GM19025 (cell line): ENCODE measurements at regions not wholly inside any gene's neighbourhood (a gene's known extent, or its start where the extent isn't known, plus 50 kb on each side); places are given as distances from the start of the nearest gene placed in this dataset.

ENCODE experiments used
- ATAC-seq: cut with Tn5 transposase; IDR thresholded peaks from one replicate; pipeline ENCODE4 v1.9.1; 2021; ENCODE audit warnings: mild to moderate bottlenecking, low read depth, moderate library complexity; ENCODE audit not compliant: unreplicated experiment

DNA sequence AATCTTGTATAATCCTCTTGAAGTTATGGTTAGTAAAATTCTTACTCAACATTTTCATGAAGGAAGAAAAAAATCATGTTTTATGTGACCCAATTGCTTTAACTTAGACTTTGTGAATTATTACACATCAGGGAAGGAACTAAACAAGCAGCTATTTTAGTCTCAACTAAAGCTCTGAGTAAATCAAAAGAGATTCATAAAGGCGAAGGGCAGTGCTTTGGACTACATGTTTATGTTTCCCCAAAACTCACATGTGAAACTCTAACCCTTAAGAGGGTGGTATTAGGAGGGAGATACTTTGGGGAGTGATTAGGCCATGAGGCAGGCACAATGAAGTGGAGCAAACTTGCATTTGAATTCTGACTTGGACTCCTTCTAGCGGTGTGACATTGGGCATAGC lies 283.7 kb upstream of the POU3F3 start:
- ATAC-seq = no peak

DNA sequence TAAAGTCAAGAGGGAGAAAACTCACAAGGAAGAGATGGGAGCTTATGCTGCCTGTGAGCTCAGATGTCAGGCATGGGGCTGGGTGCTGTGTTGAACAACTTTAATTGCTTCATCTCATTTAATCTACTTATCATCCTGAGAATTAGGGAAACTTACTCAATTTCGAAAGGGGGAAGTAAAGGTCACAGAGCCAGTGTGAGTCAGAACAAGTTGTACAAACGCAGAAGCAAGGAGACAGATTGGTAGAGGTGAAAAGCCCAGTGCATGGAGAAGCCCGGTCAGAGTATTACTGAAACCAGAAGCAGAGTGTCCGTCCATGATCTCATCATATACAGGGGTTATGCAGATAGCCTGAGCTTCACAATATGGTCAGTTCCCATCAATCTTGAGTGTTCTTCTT lies 281.1 kb upstream of the POU3F3 start:
- ATAC-seq = no peak

DNA sequence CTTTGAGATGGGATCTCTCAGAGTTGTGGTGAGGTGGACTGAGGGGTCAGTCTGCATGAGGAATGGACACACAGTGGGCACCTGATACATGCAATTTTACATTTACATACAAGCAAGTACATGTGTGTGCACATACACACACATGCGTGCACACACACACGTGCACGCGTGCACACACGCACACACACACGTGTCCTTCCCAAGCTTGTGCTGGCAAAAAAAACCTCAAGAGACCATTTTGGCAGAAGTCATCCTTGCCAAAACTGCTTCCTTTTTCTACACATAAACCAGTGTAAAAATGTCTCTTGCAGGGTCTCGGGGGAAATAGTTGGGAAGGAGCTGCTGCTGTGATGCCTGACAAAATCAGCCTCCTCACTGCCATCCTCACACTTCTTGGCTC lies 279.5 kb upstream of the POU3F3 start:
- ATAC-seq = no peak

DNA sequence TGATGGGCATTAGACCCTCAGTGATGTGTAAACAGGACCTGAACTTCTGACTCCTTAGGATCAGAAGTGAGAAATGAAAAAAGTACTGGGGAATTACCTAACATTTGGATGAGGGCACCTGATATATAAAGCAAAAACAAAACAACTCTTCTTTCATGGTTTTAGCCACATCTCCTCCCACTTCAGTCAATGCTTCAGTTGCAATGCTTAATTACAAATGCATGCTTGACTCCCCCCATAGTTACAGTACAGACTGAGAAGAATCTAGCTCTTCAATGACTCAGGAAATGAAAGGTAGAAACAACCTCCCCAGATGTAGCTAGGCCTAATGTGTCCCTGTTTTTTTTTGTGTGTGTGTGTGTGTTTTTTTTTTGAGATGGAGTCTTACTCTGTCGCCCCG lies 276.8 kb upstream of the POU3F3 start:
- peak; percentile 58 for ATAC-seq

DNA sequence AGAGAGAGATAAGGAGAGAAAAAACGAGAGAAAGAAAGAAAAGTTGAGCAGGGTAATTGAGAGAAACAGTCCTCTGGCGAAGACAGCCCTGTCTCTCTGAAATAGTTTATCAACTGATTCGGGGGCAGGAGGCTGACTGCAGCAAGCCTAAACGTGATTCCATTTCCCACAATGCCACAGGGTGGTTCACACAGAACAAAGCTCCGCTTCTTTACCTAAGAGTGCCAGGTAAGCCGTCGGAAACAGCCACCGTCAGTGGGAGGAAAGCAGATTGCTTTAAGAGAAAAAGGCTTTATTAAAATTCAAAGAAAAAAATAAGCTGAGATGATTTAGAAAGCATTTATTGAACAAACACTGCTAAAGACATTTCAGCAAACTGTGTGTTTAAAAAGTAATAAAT lies 271.4 kb upstream of the POU3F3 start:
- ATAC-seq = no peak

DNA sequence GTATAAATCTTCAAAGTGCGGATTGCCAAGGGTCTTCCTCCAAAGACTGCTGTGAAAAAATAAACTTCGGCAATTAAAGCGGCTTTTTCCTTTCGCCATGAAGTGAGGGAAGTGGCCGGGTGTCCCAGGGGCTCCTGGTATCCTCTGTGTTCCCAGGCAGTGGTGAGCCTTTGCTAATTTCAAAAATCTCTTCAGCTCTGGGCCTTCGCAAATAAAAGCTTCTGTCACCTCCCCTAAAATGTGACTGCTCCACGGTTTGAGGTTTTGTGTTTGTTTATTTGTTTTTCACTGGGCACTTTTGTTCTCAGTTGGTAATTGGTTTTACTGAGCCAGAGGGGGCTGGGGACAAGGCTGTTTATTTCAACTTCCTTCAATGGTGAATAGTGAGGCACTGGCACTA lies 270.1 kb upstream of the POU3F3 start:
- no peak for ATAC-seq

DNA sequence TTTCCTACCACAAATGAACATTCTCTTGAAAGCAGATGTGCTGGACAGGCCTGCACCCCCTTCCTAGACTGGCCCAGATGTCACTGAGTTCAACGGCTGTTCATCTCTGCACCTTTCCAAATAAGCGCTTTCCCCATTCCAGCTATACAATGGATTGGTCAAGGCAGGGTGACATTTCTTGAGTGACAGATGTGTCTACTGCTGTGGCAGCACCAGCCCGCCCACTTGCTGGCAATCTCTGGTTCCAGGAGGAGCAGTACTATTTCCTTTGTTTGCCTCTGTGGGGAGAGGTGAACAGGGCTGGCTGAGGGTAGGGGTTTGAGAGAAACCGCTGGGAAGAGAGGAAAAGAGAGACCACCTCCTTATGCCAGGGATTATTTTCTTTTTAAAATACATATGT lies 269.5 kb upstream of the POU3F3 start:
- no peak for ATAC-seq

DNA sequence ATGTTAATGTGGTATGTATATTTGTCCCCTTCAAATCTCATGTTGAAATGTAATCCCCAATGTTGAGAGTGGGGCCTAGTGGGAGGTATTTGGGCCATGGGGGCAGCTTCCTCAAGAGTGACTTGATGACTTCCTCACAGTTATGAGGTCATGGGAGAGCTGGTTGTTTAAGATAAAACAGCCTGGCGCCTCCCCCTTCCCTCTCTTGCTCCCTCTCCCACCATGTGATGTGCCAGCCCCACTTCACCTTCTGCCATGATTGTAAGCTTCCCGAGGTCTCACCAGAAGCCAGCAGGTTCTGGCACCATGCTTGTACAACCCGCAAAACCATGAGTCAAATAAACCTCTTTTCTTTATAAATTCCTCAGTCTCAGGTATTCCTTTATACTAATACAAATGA lies 258.3 kb upstream of the POU3F3 start:
- no peak for ATAC-seq

DNA sequence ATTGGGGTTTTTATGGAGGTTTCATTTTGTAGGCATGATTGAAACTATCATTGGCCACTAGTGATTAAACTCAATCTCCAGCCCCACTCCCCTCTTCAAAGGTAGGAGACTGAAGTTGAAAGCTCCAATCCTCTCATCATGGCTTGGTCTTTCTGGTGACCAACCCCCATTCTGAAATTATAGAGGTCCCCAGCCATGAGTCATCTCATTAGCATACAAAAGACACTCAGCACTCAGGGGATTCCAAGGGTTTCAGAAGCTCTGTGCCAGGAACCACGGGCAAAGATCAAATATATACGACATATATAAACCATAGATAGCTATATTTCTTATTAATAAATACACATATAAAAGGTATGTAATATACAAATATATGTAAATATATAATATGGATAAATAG lies 256.0 kb upstream of the POU3F3 start:
- no peak for ATAC-seq

DNA sequence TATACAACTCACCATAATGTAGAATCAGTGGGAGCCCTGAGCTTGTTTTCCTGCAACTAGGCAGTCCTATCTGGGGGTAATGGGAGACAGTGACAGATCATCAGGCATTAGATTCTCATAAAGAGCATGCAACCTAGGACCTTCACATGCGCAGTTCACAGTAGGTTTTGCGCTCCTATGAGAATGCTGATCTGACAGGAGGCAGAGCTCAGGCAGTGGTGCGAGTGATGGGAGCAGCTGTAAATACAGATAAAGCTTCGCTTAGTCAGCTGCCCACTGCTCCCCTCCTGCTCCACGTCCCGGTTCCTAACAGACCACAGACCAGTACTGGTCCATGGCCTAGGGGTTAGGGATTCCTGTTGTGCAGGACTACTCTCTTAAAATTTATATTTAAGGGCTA lies 255.3 kb upstream of the POU3F3 start:
- ATAC-seq = no peak

DNA sequence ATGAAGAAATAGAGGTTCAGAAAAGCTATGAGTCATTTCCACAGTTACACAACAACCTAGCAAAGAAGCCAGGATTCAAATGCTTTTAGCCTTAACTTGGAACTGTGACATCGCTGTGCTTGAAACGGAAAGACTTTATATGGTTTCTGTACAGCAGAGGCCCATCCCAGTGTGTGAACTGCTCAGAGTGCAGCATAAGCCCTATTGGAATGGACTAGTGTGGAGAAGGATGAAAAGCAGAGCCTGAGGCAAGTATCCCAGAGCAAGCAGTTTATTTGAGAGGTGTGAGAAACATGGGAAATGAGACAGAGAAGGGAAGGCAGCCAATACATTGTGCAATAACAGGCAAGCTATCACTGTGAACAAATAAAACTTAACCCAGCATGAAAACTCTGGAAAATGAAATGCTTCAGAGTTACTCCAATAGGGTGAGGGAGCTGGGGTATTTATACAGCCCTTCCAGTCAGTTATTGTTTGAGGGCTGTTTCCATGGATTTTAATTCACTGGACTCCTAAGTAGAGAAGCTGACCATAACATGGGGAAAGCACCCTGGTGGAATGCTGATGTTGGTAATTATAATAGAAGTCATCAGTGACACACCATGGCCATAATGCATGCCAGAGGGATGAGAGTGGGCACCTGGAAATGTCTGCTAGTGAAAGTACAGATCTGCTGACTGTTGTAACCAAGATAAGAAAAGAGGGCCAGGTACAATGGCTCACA lies 254.0 kb upstream of the POU3F3 start:
- no peak for ATAC-seq

DNA sequence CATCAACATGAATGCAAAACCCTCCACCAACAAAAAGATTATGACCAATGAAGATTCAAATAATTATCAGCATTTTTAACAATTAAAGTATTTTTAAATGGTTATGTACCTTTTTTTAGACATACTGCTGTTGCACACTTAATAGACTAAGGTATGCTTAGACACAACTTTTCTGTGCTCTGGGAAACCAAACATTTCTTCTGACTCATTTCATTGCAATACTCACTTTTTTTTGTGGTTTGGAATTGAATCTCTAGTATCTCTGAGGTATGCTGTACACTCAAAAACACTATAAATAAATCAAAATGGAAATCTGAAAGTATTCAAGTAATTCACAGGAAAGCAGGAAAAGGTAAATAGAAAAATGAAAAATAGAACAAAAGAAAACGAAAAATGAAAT lies 247.9 kb upstream of the POU3F3 start:
- ATAC-seq = no peak

DNA sequence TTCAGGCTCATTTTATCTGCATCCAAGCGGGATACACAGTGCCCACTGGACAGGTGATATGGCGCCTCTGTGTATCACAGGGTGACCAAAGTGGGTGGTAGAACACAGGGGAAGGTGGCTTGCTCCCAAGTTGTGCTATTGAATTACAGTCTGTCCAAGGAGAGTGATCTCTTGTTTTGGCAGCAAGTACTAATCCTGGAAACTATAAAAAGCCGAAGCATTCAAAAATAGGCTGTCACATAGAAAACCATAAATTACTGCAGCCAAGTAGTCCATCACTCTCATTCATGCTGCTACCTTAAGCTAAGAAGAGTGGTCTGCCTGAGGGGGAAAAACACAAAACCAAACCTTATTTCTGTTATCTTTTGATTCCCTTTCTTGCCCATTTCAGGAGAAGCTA lies 237.1 kb upstream of the POU3F3 start:
- no peak for ATAC-seq

DNA sequence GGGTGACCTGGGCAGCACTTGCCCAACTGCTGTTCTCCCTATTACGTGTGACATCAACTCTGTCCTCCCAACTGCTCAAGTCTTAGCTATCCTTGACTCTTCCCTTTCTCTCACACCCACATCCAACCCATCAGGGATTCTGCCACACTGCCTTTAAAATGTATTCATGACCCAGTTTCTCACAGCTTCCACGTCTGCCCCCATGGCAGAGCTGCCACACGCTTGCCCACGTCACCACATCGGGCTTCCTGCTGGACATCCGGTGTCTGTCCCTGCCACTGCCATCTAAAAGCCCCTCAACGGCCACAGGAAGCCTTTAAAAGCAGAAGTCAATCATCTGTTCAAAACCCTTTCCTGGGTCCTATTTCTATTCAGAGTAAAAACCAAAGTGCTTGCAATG lies 233.1 kb upstream of the POU3F3 start:
- ATAC-seq = no peak

DNA sequence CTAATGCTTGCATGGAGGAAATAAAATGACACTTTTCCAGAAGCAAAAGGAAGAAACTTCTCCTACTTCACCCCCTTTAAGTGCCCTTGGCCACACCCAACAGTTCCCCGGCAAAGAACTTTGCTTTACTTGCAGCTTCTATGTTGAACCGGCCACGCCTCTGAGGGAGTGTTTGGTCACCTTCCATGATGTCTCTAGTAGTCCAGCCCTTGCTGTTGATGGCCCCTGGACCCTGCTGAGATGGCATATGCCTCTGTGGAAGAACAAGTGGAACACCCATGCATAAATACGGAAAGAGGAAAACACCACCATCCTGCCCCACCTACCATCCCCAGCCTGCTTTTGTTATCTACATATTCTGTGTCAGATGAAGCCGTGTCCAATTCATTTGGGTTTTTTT lies 218.3 kb upstream of the POU3F3 start:
- no peak for ATAC-seq

DNA sequence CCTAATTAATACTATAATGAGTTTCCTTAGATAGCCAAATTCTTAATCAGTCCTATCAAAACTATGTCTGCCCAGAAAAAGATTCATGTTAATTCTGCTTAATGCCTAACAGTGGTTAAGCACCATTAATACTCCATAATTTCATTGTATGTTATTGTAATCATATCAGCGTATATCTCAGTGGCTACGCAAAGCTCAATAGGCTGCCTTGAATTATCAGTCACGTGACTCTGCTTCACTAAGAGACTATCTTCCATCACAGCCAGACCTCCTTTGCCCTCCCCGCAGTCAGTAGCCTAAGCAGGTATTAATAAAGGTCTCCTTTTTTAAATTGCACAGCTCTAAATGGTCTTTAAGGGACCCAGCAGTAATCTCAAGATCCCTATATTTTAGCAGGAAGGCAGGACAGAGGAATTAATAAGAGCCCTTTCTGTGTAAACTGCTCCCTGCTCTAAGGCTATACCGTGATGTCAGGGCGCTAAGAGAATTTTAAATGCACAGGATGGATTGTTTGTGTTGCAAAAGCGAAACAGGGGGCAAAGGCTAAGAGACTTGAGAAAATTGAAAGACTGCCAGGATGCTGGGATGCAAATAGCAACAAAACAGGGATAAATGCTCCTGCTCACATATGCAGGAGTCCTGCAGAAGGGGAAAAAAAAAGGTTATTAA lies 215.6 kb upstream of the POU3F3 start:
- no peak for ATAC-seq

DNA sequence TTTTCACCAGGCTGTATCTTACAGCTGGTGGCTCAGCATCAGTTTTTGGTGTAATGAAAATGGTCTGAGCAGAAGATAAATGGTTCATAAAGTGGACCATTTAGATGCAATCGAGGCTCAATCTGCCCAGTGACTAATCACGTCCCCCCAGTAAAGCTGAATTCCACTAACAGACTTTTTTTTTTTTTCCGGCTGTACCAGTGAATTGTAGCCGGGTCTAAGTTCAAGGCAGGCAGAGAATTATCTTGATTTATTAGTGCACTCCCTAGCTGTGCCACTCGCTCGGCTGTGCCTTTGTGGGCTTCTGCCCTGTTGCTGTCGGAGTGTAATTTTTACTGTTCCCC lies 215.1 kb upstream of the POU3F3 start:
- ATAC-seq = no peak

DNA sequence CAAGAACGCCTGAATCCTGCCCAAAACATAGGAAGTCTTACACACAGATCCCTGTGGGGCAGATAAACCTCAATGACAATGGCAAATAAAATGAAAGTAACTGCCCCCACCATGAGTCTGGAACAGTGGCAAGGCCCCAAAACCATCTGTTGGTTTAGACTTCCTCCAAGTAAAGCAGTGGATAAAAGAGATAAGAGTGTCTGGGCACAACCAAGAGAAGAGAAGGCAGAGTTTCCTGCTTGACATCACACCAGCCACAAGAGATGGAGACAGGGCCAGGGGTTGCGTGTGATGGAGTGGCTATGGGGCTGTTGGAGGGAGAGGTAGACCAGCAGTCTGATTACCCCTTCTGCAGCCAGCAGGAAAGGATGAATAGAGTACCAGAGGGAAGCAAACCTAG lies 212.1 kb upstream of the POU3F3 start:
- no peak for ATAC-seq

DNA sequence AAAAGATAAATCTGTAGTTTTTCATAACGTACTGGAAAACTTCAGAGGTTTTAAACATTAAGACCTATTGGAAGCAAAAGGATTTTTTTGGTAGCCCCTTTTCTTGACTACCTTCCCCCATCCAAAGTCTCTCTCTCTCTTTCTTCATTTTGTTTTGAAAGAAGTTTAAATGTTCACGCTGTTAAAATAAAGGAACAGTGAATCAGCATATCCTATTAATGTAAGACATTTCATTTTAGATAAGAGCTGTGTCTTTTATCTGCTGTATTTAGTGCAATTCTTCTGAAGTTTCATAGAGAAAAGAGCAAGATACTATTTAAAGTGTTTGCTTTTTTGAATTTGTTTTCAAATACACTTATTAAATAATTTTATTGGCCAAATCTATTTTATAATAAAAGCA lies 205.5 kb upstream of the POU3F3 start:
- no peak for ATAC-seq

DNA sequence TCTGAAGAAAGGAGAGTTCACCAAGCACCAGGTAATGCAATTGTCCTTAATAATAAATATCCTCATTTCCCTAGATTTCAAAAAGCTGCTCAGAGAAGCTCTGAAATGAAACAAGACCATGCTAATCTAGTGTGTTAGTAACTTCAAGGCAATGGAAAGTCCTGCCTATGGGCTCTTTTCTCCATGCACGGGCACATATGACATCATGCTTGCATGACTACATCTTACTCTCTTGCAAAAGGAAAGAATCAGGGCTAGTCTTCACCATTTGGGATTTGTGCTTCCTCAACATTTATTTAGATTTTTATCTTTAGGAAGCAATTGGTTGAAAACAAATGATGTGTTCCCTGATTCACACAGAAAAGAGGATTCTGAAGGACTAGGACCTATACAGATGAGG lies 204.0 kb upstream of the POU3F3 start:
- ATAC-seq = no peak

DNA sequence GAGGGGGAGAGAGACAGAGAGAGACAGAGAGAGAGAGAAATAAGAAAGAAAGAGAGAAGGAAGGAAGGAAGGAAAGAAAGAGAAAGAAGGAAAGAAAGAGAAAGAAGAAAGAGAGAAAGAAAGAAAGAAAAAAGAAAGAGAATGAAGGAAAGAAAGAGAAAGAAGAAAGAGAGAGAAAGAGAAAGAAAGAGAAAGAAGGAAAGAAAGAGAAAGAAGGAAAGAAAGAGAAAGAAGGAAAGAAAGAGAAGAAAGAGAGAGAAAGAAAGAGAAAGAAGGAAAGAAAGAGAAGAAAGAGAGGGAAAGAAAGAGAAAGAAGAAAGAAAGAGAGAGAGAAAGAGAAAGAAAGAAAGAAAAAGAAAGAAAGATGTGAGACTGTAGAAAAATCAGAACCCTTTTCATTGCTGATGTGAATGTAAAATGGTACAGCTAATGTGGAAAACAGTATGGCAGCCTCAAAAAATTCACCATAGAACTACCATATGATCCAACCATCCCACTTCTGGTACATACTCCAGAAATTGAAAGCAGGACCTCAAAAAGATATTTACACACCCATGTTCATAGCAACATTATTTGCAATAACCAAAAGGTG lies 203.4 kb upstream of the POU3F3 start:
- ATAC-seq = no peak

DNA sequence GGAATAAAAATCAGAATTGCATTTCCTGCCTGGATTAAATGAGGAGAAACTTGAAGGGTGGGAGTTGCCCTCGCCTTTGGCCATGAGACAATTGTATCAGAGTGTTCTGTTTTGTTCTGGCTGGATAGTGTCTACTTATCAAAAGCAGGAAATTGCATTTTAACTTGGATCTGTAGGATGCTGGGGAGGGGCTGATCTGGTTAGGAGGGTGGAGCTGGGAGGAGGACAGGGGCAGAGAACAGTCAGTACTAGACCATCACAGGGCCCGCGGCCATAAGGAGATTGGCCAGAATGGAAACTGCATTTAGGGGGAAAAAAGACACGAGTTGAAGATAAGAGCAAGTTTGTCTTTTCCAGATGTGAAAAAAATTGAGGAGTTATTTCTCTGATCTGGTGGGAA lies 199.1 kb upstream of the POU3F3 start:
- no peak for ATAC-seq
